Trophoblast cell (in vitro differentiated cells and primary cell): ENCODE measurements at regions not wholly inside any gene's neighbourhood (a gene's known extent, or its start where the extent isn't known, plus 50 kb on each side); places are given as distances from the start of the nearest gene placed in this dataset.

Experiments
- DNase-seq, 2 donors: peaks; one replicate each; pipeline ENCODE4 v3.0.0-alpha.2; 2016
- H2AFZ ChIP-seq: 2 replicates; pipeline ENCODE4 v1.6.1; 2013; ENCODE audit warnings: low read length, moderate library complexity, mild to moderate bottlenecking; ENCODE audit not compliant: insufficient read depth, poor library complexity
- H2AK5ac ChIP-seq: 2 replicates; pipeline ENCODE4 v1.6.1; 2013; ENCODE audit warnings: mild to moderate bottlenecking, low read length
- H2BK120ac ChIP-seq: 2 replicates; pipeline ENCODE4 v1.6.1; 2013; ENCODE audit warnings: low read length, mild to moderate bottlenecking, moderate library complexity; ENCODE audit not compliant: insufficient read depth, poor library complexity
- H2BK12ac ChIP-seq: 2 replicates; pipeline ENCODE4 v1.6.1; 2013; ENCODE audit warnings: mild to moderate bottlenecking, low read length, moderate library complexity
- H2BK5ac ChIP-seq: 2 replicates; pipeline ENCODE4 v1.6.1; 2013; ENCODE audit warnings: low read length, low read depth, moderate library complexity, mild to moderate bottlenecking; ENCODE audit not compliant: poor library complexity
- H3K14ac ChIP-seq: 2 replicates; pipeline ENCODE4 v1.6.1; 2013; ENCODE audit warnings: mild to moderate bottlenecking, low read length
- H3K18ac ChIP-seq: 2 replicates; pipeline ENCODE4 v1.6.1; 2013; ENCODE audit warnings: mild to moderate bottlenecking, low read length
- H3K23ac ChIP-seq: 2 replicates; pipeline ENCODE4 v1.6.1; 2013; ENCODE audit warnings: low read length
- H3K27ac ChIP-seq: 2 replicates; pipeline ENCODE4 v1.5.1; 2013; ENCODE audit warnings: low read depth, mild to moderate bottlenecking, inconsistent platforms, low read length, moderate library complexity
- H3K27me3 ChIP-seq: 2 replicates; pipeline ENCODE4 v1.6.1; 2013; ENCODE audit warnings: inconsistent platforms, mild to moderate bottlenecking, low read length, moderate library complexity; ENCODE audit not compliant: insufficient read depth
- H3K36me3 ChIP-seq, 2 experiments: 1 replicate in 1 of 2; 2 replicates in 1 of 2; pipeline ENCODE4 v1.6.1; 2013; ENCODE audit warnings: low read length in 2 of 2, mild to moderate bottlenecking in 2 of 2, moderate library complexity in 1 of 2; ENCODE audit not compliant: insufficient read depth in 2 of 2, control insufficient read depth in 1 of 2
- H3K4ac ChIP-seq: 2 replicates; pipeline ENCODE4 v1.6.1; 2013; ENCODE audit warnings: low read depth, mild to moderate bottlenecking, low read length, moderate library complexity
- H3K4me1 ChIP-seq, 2 experiments: 1 replicate in 1 of 2; 2 replicates in 1 of 2; pipeline ENCODE4 v1.6.1; 2013; ENCODE audit warnings: low read length in 2 of 2, mild to moderate bottlenecking in 2 of 2, moderate library complexity in 1 of 2; ENCODE audit not compliant: insufficient read depth in 2 of 2, control insufficient read depth in 1 of 2
- H3K4me2 ChIP-seq: 2 replicates; pipeline ENCODE4 v1.6.1; 2013; ENCODE audit warnings: inconsistent platforms, mild to moderate bottlenecking, low read length, moderate library complexity
- H3K4me3 ChIP-seq: 2 replicates; pipeline ENCODE4 v1.5.1; 2013; ENCODE audit warnings: mild to moderate bottlenecking, low read depth, low read length, inconsistent platforms
- H3K79me1 ChIP-seq: one replicate; pipeline ENCODE4 v1.6.1; 2013; ENCODE audit warnings: low read length
- H3K79me2 ChIP-seq: 2 replicates; pipeline ENCODE4 v1.6.1; 2013; ENCODE audit warnings: low read length, mild to moderate bottlenecking; ENCODE audit not compliant: control insufficient read depth, insufficient read depth, poor library complexity
- H3K9ac ChIP-seq: 2 replicates; pipeline ENCODE4 v1.6.1; 2013; ENCODE audit warnings: mild to moderate bottlenecking, low read length
- H3K9me3 ChIP-seq: 2 replicates; pipeline ENCODE4 v1.6.1; 2013; ENCODE audit warnings: low read depth, mild to moderate bottlenecking, control low read depth, inconsistent platforms, low read length; ENCODE audit not compliant: insufficient read depth
- H4K12ac ChIP-seq: 2 replicates; pipeline ENCODE4 v1.6.1; 2013; ENCODE audit warnings: low read depth, mild to moderate bottlenecking, low read length, moderate library complexity
- H4K8ac ChIP-seq: 2 replicates; pipeline ENCODE4 v1.6.1; 2013; ENCODE audit warnings: low read depth, mild to moderate bottlenecking, low read length, moderate library complexity
- H4K91ac ChIP-seq: one replicate; pipeline ENCODE4 v1.6.1; 2013; ENCODE audit warnings: low read depth, mild to moderate bottlenecking, low read length, moderate library complexity
- whole genome bisulfite sequencing: extraction: QIAGEN DNeasy Blood & Tissue Kit; methylation state at CpG from one replicate; pipeline ENCODE4 v1.1.7; 2013; ENCODE audit warnings: missing lambda C conversion rate; ENCODE audit not compliant: insufficient read length, insufficient coverage; ENCODE audit errors: extremely low coverage; 5-methylcytosine and 5-hydroxymethylcytosine counted together

DNA sequence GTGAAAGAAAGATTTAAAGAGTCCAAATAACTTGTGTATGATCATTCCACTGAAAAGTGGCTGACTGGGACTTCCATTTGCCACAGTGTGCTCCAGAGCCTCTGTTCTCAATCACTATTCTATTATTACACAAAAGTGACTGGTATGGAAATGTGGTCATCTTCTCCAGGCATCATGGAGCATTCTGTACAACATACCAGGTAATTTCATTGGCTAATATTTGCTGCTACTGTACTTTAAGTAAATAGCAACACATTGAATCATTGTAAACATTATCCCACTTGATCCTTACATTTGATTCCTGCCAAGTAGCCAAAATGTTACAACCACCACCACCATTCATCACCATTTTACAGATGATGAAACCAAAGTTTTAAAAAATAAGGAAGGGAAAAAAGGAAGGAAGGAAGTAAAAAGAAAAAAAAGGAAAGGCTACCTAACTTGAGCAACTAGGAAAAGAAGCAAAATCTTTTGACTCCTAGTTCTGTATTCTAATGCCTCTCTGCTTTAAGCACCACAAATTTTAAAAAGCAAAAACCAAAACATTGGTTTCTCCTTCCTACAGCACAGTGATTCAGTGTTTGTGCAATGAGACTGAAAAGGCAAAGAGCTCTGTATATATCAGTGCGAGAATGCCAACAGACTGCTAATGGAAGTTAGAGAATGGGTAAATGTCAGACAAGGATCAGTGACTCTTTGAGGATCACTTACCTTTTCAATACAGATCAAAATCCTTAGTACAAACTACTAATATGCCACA lies 361.4 kb upstream of the PTBP2 start:
- H2AFZ ChIP-seq = no peak overlapping the region
- no peak overlapping the region for H3K4me2 ChIP-seq
- H3K18ac ChIP-seq = no peak overlapping the region
- H3K36me3 ChIP-seq = no peaks in the 10 kb centered on the region
- H2BK120ac ChIP-seq = no peak overlapping the region
- no peak overlapping the region for H3K23ac ChIP-seq
- H3K79me1 ChIP-seq = no peaks in the 10 kb centered on the region
- no peaks in the 10 kb centered on the region for H3K9me3 ChIP-seq
- no peak overlapping the region for H3K4ac ChIP-seq
- no peak overlapping the region for H2AK5ac ChIP-seq
- no peaks in the 10 kb centered on the region for H3K4me1 ChIP-seq
- H3K9ac ChIP-seq = no peak overlapping the region
- no CpG with 5 or more reads among the region's 1 CpG for WGBS
- no peak overlapping the region for H3K27ac ChIP-seq
- H3K79me2 ChIP-seq = no peaks in the 10 kb centered on the region
- no peak overlapping the region for H2BK5ac ChIP-seq
- no peak overlapping the region for H4K12ac ChIP-seq
- H2BK12ac ChIP-seq = no peak overlapping the region
- DNase-seq = peak in 1 of 2 donors; percentile 9
- no peak overlapping the region for H4K8ac ChIP-seq
- H3K4me3 ChIP-seq = no peak overlapping the region
- no peaks in the 10 kb centered on the region for H3K27me3 ChIP-seq
- H4K91ac ChIP-seq = no peak overlapping the region
- H3K14ac ChIP-seq = no peak overlapping the region

DNA sequence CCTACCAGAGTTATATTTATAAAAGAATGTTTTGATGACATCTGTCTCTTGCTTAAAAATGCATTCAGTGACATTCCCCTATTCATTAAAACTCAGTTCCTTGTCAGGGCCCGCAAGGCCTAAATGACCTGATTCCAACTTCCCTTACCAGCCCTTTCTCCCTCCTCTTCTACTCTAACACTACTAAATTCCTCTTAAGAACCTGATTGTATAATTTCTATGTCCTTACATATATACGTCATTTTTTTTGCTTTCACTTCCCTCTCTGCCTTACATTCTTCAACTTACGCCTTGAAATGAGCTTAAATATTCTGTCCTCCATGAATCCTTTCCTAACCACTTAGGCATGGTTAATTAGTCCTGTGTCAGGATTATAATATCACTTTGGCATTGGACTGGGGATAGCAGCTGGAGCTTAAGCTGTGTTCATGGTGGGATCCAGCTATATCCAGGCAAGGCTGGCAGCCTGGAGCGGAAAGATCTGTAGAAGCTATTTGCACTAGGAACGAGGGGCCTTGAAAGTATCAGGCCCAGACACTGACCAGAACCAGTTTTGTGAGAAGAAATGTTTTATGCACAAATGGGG lies 360.2 kb upstream of the PTBP2 start:
- no peak overlapping the region for H3K27ac ChIP-seq
- no peaks in the 10 kb centered on the region for H3K79me2 ChIP-seq
- no peak overlapping the region for H3K18ac ChIP-seq
- H3K4me1 ChIP-seq = peaks cover 0 to 5% of the 10 kb centered on the region in 2 experiments
- no peak overlapping the region for H3K14ac ChIP-seq
- no peak overlapping the region for H3K23ac ChIP-seq
- H2BK5ac ChIP-seq = no peak overlapping the region
- H3K9me3 ChIP-seq = no peaks in the 10 kb centered on the region
- no peaks in the 10 kb centered on the region for H3K36me3 ChIP-seq
- no peak overlapping the region for H3K9ac ChIP-seq
- no peak overlapping the region for H3K4ac ChIP-seq
- no peak overlapping the region for H2AFZ ChIP-seq
- no peaks in the 10 kb centered on the region for H3K79me1 ChIP-seq
- DNase-seq = no peak
- no peak overlapping the region for H2AK5ac ChIP-seq
- H4K8ac ChIP-seq = no peak overlapping the region
- H4K91ac ChIP-seq = no peak overlapping the region
- H3K4me2 ChIP-seq = no peak overlapping the region
- H4K12ac ChIP-seq = no peak overlapping the region
- H3K4me3 ChIP-seq = no peak overlapping the region
- H2BK12ac ChIP-seq = no peak overlapping the region
- H3K27me3 ChIP-seq = no peaks in the 10 kb centered on the region
- WGBS = 100% methylated on average over 1 of the region's 5 CpGs
- H2BK120ac ChIP-seq = no peak overlapping the region

DNA sequence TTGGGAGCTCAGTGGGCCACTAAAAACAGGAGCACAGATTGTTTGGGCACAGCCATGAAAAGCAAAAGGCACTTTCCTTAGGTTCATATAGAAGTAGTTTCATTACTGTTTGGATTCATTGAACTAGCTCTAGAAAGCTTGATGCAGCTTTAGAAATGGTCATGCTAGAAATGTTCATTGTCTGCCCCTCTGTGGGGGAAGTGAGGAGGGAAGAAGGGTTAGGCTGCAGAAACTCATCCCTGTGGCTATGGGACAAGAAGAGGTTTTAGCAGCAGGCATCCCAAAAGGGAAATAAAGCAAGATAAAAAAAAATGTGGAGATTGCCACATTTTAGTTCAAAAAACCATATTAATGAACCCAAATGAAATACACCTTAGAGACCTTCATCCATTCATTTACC lies 359.6 kb upstream of the PTBP2 start:
- no peak overlapping the region for H2AFZ ChIP-seq
- no peak overlapping the region for H2BK120ac ChIP-seq
- H2BK5ac ChIP-seq = no peak overlapping the region
- H3K4me3 ChIP-seq = no peak overlapping the region
- no peak overlapping the region for H3K9ac ChIP-seq
- H3K36me3 ChIP-seq = no peaks in the 10 kb centered on the region
- no peak for DNase-seq
- H3K18ac ChIP-seq = no peak overlapping the region
- H3K4ac ChIP-seq = no peak overlapping the region
- H3K4me1 ChIP-seq = peaks cover 0 to 5% of the 10 kb centered on the region in 2 experiments
- H4K12ac ChIP-seq = no peak overlapping the region
- no peaks in the 10 kb centered on the region for H3K9me3 ChIP-seq
- no peak overlapping the region for H3K14ac ChIP-seq
- H3K79me2 ChIP-seq = no peaks in the 10 kb centered on the region
- no peak overlapping the region for H2BK12ac ChIP-seq
- no peaks in the 10 kb centered on the region for H3K27me3 ChIP-seq
- H3K27ac ChIP-seq = no peak overlapping the region
- no peak overlapping the region for H4K8ac ChIP-seq
- no peak overlapping the region for H2AK5ac ChIP-seq
- no peak overlapping the region for H4K91ac ChIP-seq
- no peak overlapping the region for H3K4me2 ChIP-seq
- no peak overlapping the region for H3K23ac ChIP-seq
- H3K79me1 ChIP-seq = no peaks in the 10 kb centered on the region

DNA sequence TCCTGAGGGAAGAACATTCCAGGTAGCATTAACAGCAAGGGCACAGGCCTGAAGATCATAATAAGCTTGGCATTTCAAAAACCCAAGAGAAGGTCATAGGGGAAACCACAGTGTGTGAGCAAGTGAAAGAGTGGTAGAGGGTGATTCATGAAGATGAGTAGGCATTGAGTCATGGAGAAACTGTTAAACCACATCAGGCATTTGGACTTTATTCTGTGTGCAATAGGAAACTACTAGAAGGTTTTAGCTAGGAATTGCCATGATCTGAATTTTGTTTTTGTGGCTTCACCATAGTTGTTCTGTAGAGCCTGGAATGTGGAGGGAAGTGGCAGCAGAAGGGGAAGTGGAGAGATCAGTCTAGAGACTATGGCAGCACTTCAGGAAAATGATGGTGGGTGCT lies 359.0 kb upstream of the PTBP2 start:
- Histone ChIP-seq H2BK5ac (no peak overlapping the region), H3K23ac (no peak overlapping the region), H3K9me3 (no peaks in the 10 kb centered on the region), H3K27me3 (no peaks in the 10 kb centered on the region), H4K8ac (no peak overlapping the region), H3K79me1 (no peaks in the 10 kb centered on the region), H2AK5ac (no peak overlapping the region), H3K18ac (no peak overlapping the region), H3K14ac (no peak overlapping the region), H3K27ac (peak overlapping the region; percentile 33), H4K91ac (no peak overlapping the region), H3K36me3 (no peaks in the 10 kb centered on the region), H3K4ac (no peak overlapping the region), H3K79me2 (no peaks in the 10 kb centered on the region), H2BK120ac (no peak overlapping the region), H3K9ac (no peak overlapping the region), H3K4me3 (no peak overlapping the region), H3K4me2 (no peak overlapping the region), H2BK12ac (no peak overlapping the region), H3K4me1 (peaks cover 0 to 5% of the 10 kb centered on the region in 2 experiments), H4K12ac (no peak overlapping the region), H2AFZ (no peak overlapping the region)
- DNase-seq = peak; percentile 59 to 79
